Activated naive CD8-positive, alpha-beta T cell (primary cell): ENCODE measurements at regions not wholly inside any gene's neighbourhood (a gene's known extent, or its start where the extent isn't known, plus 50 kb on each side); places are given as distances from the start of the nearest gene placed in this dataset.
"Not testable (repeated sequence)": the region's sequence is repeated elsewhere in the genome, so short reads cannot be mapped to it uniquely, and the experiment has no call there.

Experiments
- H3K27ac Mint-ChIP-seq: one replicate; pipeline ENCODE4 v1.8.0; 2021; ENCODE audit warnings: mixed read lengths
- H3K27me3 Mint-ChIP-seq: one replicate; pipeline ENCODE4 v1.8.0; 2021; ENCODE audit warnings: mixed read lengths
- H3K36me3 Mint-ChIP-seq: one replicate; pipeline ENCODE4 v1.8.0; 2021; ENCODE audit warnings: mixed read lengths
- H3K4me1 Mint-ChIP-seq: one replicate; pipeline ENCODE4 v1.8.0; 2021; ENCODE audit warnings: low read depth, mixed read lengths
- H3K4me3 Mint-ChIP-seq: one replicate; pipeline ENCODE4 v1.8.0; 2021; ENCODE audit warnings: mild to moderate bottlenecking, mixed read lengths
- H3K9me3 Mint-ChIP-seq: one replicate; pipeline ENCODE4 v1.8.0; 2021; ENCODE audit warnings: low read depth, mixed read lengths

GRCh38 chr14:57150449-57150848 lies 118.3 kb downstream of the EXOC5 start:
- Mint-ChIP-seq H3K27ac (no peak overlapping the region), H3K4me1 (no peaks in the 10 kb centered on the region), H3K9me3 (no peaks in the 10 kb centered on the region), H3K27me3 (peaks cover 3% of the 10 kb centered on the region), H3K4me3 (no peak overlapping the region), H3K36me3 (no peaks in the 10 kb centered on the region)

DNA sequence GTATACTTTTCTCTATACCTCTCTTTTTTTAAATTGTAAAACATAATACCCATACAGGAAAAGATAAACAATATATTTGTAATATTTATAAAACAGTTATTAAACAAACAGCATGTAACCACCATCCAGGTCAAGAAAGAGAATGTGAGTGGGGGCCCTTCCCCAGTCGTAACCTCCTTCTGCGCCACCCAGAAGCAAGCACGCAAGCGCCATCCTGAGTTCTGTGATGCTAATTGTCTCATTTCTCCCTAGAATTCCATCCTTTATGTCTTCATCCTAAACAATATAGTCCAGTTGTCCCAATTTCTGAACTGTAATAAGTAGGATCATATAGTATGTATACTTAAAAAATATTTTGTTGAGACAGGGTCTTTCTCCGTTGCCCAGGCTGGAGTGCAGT lies 129.5 kb downstream of the EXOC5 start:
- no peaks in the 10 kb centered on the region for H3K36me3 Mint-ChIP-seq
- peaks cover 4% of the 10 kb centered on the region for H3K27me3 Mint-ChIP-seq
- no peaks in the 10 kb centered on the region for H3K9me3 Mint-ChIP-seq
- no peak overlapping the region for H3K27ac Mint-ChIP-seq
- no peak overlapping the region for H3K4me3 Mint-ChIP-seq
- no peaks in the 10 kb centered on the region for H3K4me1 Mint-ChIP-seq

DNA sequence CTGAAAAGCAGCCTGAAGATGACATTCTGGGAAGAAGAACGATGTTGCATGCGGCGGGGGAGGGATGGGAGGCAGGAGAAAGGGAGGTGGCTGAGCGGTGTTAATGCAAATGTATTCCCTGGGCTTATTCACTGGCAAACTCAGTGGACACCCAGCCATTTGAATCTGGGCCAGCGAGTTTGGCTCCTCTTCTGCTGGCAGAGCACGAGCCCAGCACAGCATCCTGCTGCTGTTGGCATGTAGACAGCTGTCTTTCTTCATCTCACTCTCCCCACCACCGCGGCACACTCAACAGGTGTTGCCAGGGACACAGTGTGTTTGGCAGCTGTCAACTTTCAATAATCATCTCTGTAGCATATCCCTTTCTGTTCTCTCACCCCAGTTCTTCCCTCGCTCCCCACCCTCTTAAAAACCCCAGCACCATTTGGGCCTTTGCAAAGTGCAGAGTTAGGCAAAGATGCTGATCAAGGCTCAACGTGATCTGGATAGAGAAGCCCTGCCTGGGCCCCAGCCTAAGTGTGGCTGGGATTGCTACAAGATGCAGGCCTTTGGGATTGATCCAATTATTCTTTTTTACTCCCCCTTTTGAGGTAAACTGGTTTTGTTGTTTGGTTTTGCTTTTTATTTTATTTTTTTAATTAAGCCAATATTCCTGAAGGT lies 131.9 kb downstream of the EXOC5 start:
- H3K27ac Mint-ChIP-seq, result no peak overlapping the region
- H3K4me1 Mint-ChIP-seq, result no peaks in the 10 kb centered on the region
- no peaks in the 10 kb centered on the region for H3K9me3 Mint-ChIP-seq
- no peak overlapping the region for H3K4me3 Mint-ChIP-seq
- H3K27me3 Mint-ChIP-seq, result peaks cover 4% of the 10 kb centered on the region
- no peaks in the 10 kb centered on the region for H3K36me3 Mint-ChIP-seq

GRCh38 chr14:57127809-57128208 lies 140.9 kb downstream of the EXOC5 start:
- not testable (repeated sequence) for H3K27ac Mint-ChIP-seq, H3K36me3 Mint-ChIP-seq, H3K27me3 Mint-ChIP-seq, H3K4me1 Mint-ChIP-seq, H3K9me3 Mint-ChIP-seq, H3K4me3 Mint-ChIP-seq

- H3K27me3 Mint-ChIP-seq, result peaks cover 5% of the 10 kb centered on the region
- H3K27ac Mint-ChIP-seq, result no peak overlapping the region
- H3K4me3 Mint-ChIP-seq, result no peak overlapping the region
- no peaks in the 10 kb centered on the region for H3K9me3 Mint-ChIP-seq
- H3K36me3 Mint-ChIP-seq, result no peaks in the 10 kb centered on the region
- H3K4me1 Mint-ChIP-seq, result no peaks in the 10 kb centered on the region
Measured at GRCh38 chr14:57122129-57122528, 146.6 kb downstream of the EXOC5 start.

GRCh38 chr14:57112072-57112807 lies 156.5 kb downstream of the EXOC5 start:
- not testable (repeated sequence) for H3K27ac Mint-ChIP-seq, H3K27me3 Mint-ChIP-seq, H3K4me1 Mint-ChIP-seq, H3K36me3 Mint-ChIP-seq, H3K9me3 Mint-ChIP-seq, H3K4me3 Mint-ChIP-seq

DNA sequence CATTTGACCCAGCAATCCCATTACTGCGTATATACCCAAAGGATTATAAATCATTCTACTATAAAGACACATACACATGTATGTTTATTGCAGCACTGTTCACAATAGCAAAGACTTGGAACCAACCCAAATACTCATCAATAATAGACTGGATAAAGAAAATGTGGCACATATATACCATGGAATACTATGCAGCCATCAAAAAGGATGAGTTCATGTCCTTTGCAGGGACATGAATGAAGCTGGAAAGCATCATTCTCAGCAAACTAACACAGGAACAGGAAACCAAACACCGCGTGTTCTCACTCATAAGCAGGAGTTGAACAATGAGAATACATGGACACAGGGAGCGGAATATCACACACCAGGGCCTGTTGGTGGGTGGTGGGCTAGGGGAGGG lies 158.3 kb downstream of the EXOC5 start:
- H3K4me1 Mint-ChIP-seq, H3K27ac Mint-ChIP-seq, H3K36me3 Mint-ChIP-seq, H3K9me3 Mint-ChIP-seq, H3K27me3 Mint-ChIP-seq, H3K4me3 Mint-ChIP-seq: not testable (repeated sequence)

GRCh38 chr14:57091030-57091608 lies 177.6 kb downstream of the EXOC5 start:
- Mint-ChIP-seq H3K27me3 (peaks cover 10% of the 10 kb centered on the region), H3K27ac (no peak overlapping the region), H3K9me3 (peaks cover 5% of the 10 kb centered on the region), H3K36me3 (no peaks in the 10 kb centered on the region), H3K4me1 (no peaks in the 10 kb centered on the region), H3K4me3 (no peak overlapping the region)

GRCh38 chr14:57089901-57090300 lies 178.8 kb downstream of the EXOC5 start:
- Mint-ChIP-seq H3K27me3 (peaks cover 14% of the 10 kb centered on the region), H3K9me3 (peaks cover under 1% of the 10 kb centered on the region), H3K4me1 (no peaks in the 10 kb centered on the region), H3K4me3 (no peak overlapping the region), H3K36me3 (no peaks in the 10 kb centered on the region), H3K27ac (no peak overlapping the region)

- Mint-ChIP-seq H3K9me3 (no peaks in the 10 kb centered on the region), H3K27me3 (peaks cover 16% of the 10 kb centered on the region), H3K36me3 (no peaks in the 10 kb centered on the region), H3K27ac (no peak overlapping the region), H3K4me1 (no peaks in the 10 kb centered on the region), H3K4me3 (no peak overlapping the region)
Measured at GRCh38 chr14:57087841-57088240, 180.9 kb downstream of the EXOC5 start.

GRCh38 chr14:57086271-57087162 lies 182.2 kb downstream of the EXOC5 start:
- Mint-ChIP-seq H3K4me3 (no peak overlapping the region), H3K9me3 (no peaks in the 10 kb centered on the region), H3K27ac (no peak overlapping the region), H3K36me3 (no peaks in the 10 kb centered on the region), H3K4me1 (no peaks in the 10 kb centered on the region), H3K27me3 (peaks cover 16% of the 10 kb centered on the region)

DNA sequence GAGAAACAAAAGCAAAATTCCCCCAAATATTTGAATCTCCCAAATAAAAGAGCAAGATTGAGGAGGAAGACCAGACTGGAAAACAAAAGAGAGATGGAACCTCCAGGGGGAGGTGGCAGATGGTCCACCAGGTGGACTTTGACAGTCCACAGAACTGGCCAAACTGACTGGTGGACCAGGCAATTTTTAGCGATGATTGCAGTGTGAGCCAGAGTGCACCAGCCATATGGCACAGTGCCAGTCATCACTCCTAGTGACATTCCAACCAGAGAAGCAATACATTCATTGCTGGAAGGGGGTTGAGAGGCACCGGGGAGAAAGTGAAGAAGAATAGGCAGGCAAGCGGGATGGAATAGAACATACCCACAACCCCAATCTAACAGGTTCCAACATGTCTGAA lies 182.9 kb downstream of the EXOC5 start:
- Mint-ChIP-seq H3K9me3 (no peaks in the 10 kb centered on the region), H3K27me3 (peaks cover 16% of the 10 kb centered on the region), H3K36me3 (no peaks in the 10 kb centered on the region), H3K4me3 (no peak overlapping the region), H3K27ac (no peak overlapping the region), H3K4me1 (no peaks in the 10 kb centered on the region)

DNA sequence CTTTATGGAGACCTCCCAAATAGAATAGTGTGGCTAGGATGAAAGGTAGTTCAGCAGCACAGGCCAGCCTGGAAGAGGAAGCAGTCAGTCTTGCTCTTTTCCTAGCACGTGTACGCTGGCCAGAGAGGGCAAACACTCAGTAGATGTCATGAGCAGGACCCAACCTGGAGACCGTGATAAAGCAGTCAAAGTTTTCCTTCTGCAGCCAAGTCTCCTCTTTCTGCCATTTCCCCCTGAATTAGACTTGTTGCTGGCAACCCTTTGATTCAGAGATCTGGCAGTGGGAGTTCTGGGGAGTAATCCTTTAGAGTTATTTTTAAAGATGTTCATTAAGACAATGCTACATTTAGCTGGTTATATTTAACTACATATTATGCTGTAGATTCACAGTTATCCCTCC lies 183.7 kb downstream of the EXOC5 start:
- Mint-ChIP-seq H3K4me1 (no peaks in the 10 kb centered on the region), H3K4me3 (no peak overlapping the region), H3K36me3 (no peaks in the 10 kb centered on the region), H3K9me3 (no peaks in the 10 kb centered on the region), H3K27me3 (peaks cover 14% of the 10 kb centered on the region), H3K27ac (no peak overlapping the region)

- H3K4me3 Mint-ChIP-seq, result no peak overlapping the region
- peaks cover 5% of the 10 kb centered on the region for H3K27me3 Mint-ChIP-seq
- no peak overlapping the region for H3K27ac Mint-ChIP-seq
- H3K36me3 Mint-ChIP-seq, result no peaks in the 10 kb centered on the region
- H3K9me3 Mint-ChIP-seq, result no peaks in the 10 kb centered on the region
- H3K4me1 Mint-ChIP-seq, result no peaks in the 10 kb centered on the region
Measured at GRCh38 chr14:57080691-57081090, 188.0 kb downstream of the EXOC5 start.

GRCh38 chr14:57078054-57078453 lies 190.7 kb downstream of the EXOC5 start:
- Mint-ChIP-seq H3K4me3 (no peak overlapping the region), H3K9me3 (no peaks in the 10 kb centered on the region), H3K27ac (no peak overlapping the region), H3K36me3 (no peaks in the 10 kb centered on the region), H3K4me1 (no peaks in the 10 kb centered on the region), H3K27me3 (peaks cover 5% of the 10 kb centered on the region)
